PC-3 (cell line): ENCODE measurements at regions not wholly inside any gene's neighbourhood (a gene's known extent, or its start where the extent isn't known, plus 50 kb on each side); places are given as distances from the start of the nearest gene placed in this dataset.
A peak's percentile ranks its signal among the peaks of the same experiment; 100 is the strongest.

Source experiments
- ATAC-seq: fragments of 200-7000 bp; cut with Tn5 transposase; 2 replicates; pipeline ENCODE4 v1.9.1; 2020; ENCODE audit warnings: mild to moderate bottlenecking, moderate library complexity
- BruUV-seq: library from RNA; stranded (reverse); fragments of 400-500 nt; replicated peaks from 2 replicates; lab custom pipeline; 2021; lab: Mats Ljungman, UMichigan
- CTCF ChIA-PET: fragments of 300-600 bp; sonication (Branson Sonifier 250); formaldehyde crosslinking; loops from one replicate; lab custom pipeline; 2022; ENCODE audit warnings: antibody characterized with exemption; lab: Charles Lee
- POLR2A ChIA-PET: fragments of 300-600 bp; sonication (Branson Sonifier 250); formaldehyde crosslinking; loops from one replicate; lab custom pipeline; 2022; ENCODE audit warnings: antibody characterized with exemption; ENCODE audit not compliant: unreplicated experiment; lab: Charles Lee
- DNase-seq: peaks from one replicate; pipeline ENCODE4 v3.0.0-alpha.2; 2015
- H2AFZ ChIP-seq: fragments of 300-600 bp; sonication (generic); 2 replicates; pipeline ENCODE4 v1.6.0; 2016; ENCODE audit warnings: antibody characterized with exemption, low read length
- H3F3A ChIP-seq: fragments of 300-600 bp; sonication (generic); one replicate; pipeline ENCODE4 v1.6.0; 2017; ENCODE audit warnings: antibody characterized with exemption, low read length, control low read depth, mild to moderate bottlenecking; ENCODE audit not compliant: unreplicated experiment
- H3K27ac ChIP-seq: fragments of 300-600 bp; sonication (generic); 2 replicates; pipeline ENCODE4 v1.5.1; 2016; ENCODE audit warnings: mild to moderate bottlenecking, low read length
- H3K27me3 ChIP-seq: fragments of 300-600 bp; sonication (generic); 2 replicates; pipeline ENCODE4 v1.6.1; 2016; ENCODE audit warnings: low read length, mixed read lengths
- H3K36me3 ChIP-seq: fragments of 300-600 bp; sonication (generic); 2 replicates; pipeline ENCODE4 v1.6.1; 2016; ENCODE audit warnings: low read depth, mixed run types, low read length, mixed read lengths
- H3K4me1 ChIP-seq: fragments of 300-600 bp; sonication (generic); 2 replicates; pipeline ENCODE4 v1.5.1; 2016; ENCODE audit warnings: low read length; ENCODE audit not compliant: insufficient read depth
- H3K4me2 ChIP-seq: fragments of 300-600 bp; sonication (generic); 2 replicates; pipeline ENCODE4 v1.6.0; 2016; ENCODE audit warnings: low read length
- H3K4me3 ChIP-seq: fragments of 300-600 bp; sonication (generic); 2 replicates; pipeline ENCODE4 v1.5.1; 2016; ENCODE audit warnings: mild to moderate bottlenecking, low read length, mixed read lengths
- H3K79me2 ChIP-seq: fragments of 300-600 bp; sonication (generic); 2 replicates; pipeline ENCODE4 v1.6.1; 2017; ENCODE audit warnings: low read length, mixed read lengths
- H3K9ac ChIP-seq: fragments of 300-600 bp; sonication (generic); 2 replicates; pipeline ENCODE4 v1.6.0; 2016; ENCODE audit warnings: mild to moderate bottlenecking, low read length
- H3K9me2 ChIP-seq: fragments of 300-600 bp; sonication (generic); replicated peaks from 2 replicates; pipeline ENCODE4 v1.6.1; 2016; ENCODE audit warnings: mixed run types, low read length, mixed read lengths
- H3K9me3 ChIP-seq: fragments of 300-600 bp; sonication (generic); 2 replicates; pipeline ENCODE4 v1.6.1; 2016; ENCODE audit warnings: low read length, mixed read lengths
- H4K20me1 ChIP-seq: fragments of 300-600 bp; sonication (generic); 2 replicates; pipeline ENCODE4 v1.6.1; 2016; ENCODE audit warnings: low read length, mixed read lengths
- EZH2 ChIP-seq: fragments of 300-600 bp; sonication (generic); IDR thresholded peaks from one replicate; pipeline ENCODE4 v1.6.1; 2017; ENCODE audit warnings: antibody characterized with exemption, mild to moderate bottlenecking, low read length; ENCODE audit not compliant: unreplicated experiment
- EZH2phosphoT487 ChIP-seq: fragments of 300-600 bp; sonication (generic); IDR thresholded peaks from 2 replicates; pipeline ENCODE4 v1.6.1; 2018; ENCODE audit warnings: mild to moderate bottlenecking, antibody characterized with exemption, low read length, borderline replicate concordance
- intact Hi-C: fragments of 100-400 bp; cut with micrococcal nuclease; formaldehyde crosslinking; loops from 2 replicates; pipeline ENCODE4 v1.9.0; 2023
- TF ChIP-seq, protein P1 (sequence below): fragments of 300-600 bp; sonication (generic); conservative IDR thresholded peaks from 2 replicates; pipeline ENCODE4 v1.5.1; 2017; ENCODE audit warnings: antibody characterized with exemption, low read depth, mild to moderate bottlenecking, low read length

DNA sequence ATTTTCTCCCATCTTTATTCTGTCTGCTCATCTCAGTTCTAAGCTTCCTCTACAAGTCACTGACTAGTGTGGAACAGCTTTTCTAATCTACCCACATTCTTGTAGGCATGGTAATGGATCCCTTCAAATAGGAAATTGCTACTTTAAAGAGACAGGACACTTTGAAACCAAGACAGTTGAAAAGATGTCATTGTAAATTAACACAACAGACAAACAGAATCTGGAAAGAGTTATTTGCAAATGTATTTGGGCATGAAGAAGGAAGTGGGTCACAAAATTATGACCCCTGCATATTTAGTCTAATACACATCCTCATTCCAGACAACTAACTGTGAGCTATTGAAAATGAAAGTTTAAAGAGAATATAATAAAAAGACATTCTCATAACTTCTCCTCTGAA lies 298.2 kb upstream of the MARCKS start:
- H3K4me3 ChIP-seq = no peak overlapping the region
- intact Hi-C loops = no loop called here
- DNase-seq = peak; percentile 23
- H3F3A ChIP-seq = no peaks in the 10 kb centered on the region
- no peaks in the 10 kb centered on the region for H3K36me3 ChIP-seq
- no TSS peak for BruUV-seq
- no peak for ATAC-seq
- H3K9me3 ChIP-seq = no peaks in the 10 kb centered on the region
- POLR2A ChIA-PET = interaction anchor here (0.6 kb wide), 1 partner anchor 18 kb away, joined by 3 read pairs; no protein-coding TSS in a partner anchor
- no peaks in the 10 kb centered on the region for H4K20me1 ChIP-seq
- no peak overlapping the region for H3K27ac ChIP-seq
- H3K4me1 ChIP-seq = peaks cover 30% of the 10 kb centered on the region
- no peaks in the 10 kb centered on the region for H3K9me2 ChIP-seq
- TF ChIP-seq, protein P1, sequence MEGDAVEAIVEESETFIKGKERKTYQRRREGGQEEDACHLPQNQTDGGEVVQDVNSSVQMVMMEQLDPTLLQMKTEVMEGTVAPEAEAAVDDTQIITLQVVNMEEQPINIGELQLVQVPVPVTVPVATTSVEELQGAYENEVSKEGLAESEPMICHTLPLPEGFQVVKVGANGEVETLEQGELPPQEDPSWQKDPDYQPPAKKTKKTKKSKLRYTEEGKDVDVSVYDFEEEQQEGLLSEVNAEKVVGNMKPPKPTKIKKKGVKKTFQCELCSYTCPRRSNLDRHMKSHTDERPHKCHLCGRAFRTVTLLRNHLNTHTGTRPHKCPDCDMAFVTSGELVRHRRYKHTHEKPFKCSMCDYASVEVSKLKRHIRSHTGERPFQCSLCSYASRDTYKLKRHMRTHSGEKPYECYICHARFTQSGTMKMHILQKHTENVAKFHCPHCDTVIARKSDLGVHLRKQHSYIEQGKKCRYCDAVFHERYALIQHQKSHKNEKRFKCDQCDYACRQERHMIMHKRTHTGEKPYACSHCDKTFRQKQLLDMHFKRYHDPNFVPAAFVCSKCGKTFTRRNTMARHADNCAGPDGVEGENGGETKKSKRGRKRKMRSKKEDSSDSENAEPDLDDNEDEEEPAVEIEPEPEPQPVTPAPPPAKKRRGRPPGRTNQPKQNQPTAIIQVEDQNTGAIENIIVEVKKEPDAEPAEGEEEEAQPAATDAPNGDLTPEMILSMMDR = no peak
- TF ChIP-seq EZH2 (no peak), EZH2phosphoT487 (no peak)
- H3K27me3 ChIP-seq = no peaks in the 10 kb centered on the region
- no peak overlapping the region for H3K9ac ChIP-seq
- no peaks in the 10 kb centered on the region for H3K79me2 ChIP-seq
- CTCF ChIA-PET = no interaction called here
- peak overlapping the region; percentile 40; the same call in 1 of the 2 replicates for H3K4me2 ChIP-seq
- 0 out of 2 replicates have a peak overlapping the region, but pooled peaks have one; percentile 26 for H2AFZ ChIP-seq

DNA sequence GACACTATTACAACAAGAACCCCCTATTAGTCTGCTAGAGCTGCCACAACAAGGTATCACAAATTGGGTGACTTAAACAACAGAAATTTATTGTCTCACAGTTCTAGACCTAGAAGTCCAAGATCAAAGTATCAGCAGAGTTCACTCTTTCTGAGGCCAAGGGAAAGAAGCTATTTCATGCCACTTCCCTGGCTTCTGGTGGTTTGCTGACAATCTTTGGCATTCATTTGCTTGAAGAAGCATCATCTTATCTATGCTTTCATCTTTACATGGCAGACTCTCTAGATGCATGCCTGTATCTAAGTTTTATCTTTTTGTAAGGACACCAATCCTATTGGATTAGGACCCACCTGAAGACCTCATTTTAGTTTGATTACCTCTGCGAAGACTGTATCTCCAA lies 296.8 kb upstream of the MARCKS start:
- Histone ChIP-seq H3K79me2 (no peaks in the 10 kb centered on the region), H3F3A (no peaks in the 10 kb centered on the region), H3K27ac (peak overlapping the region; percentile 49), H3K27me3 (no peaks in the 10 kb centered on the region), H3K9me2 (no peaks in the 10 kb centered on the region), H3K36me3 (no peaks in the 10 kb centered on the region), H4K20me1 (no peaks in the 10 kb centered on the region), H3K9ac (no peak overlapping the region), H3K4me3 (no peak overlapping the region), H3K4me2 (peak overlapping the region; percentile 17; the same call in 1 of the 2 replicates), H3K9me3 (no peaks in the 10 kb centered on the region), H3K4me1 (peaks cover 30% of the 10 kb centered on the region), H2AFZ (no peak overlapping the region)
- ATAC-seq (no peak), DNase-seq (no peak)
- ChIA-PET POLR2A (no interaction called here), CTCF (interaction anchor here (0.6 kb wide), 1 partner anchor 367 kb away, joined by 3 read pairs; no protein-coding TSS in a partner anchor)
- BruUV-seq = no TSS peak
- TF ChIP-seq, protein P1 = no peak
- TF ChIP-seq EZH2 = no peak
- intact Hi-C loops = loop anchor here (5.0 to 10.0 kb wide), 2 partner anchors 148 to 294 kb away; partner anchors contain the start of gene MARCKS

DNA sequence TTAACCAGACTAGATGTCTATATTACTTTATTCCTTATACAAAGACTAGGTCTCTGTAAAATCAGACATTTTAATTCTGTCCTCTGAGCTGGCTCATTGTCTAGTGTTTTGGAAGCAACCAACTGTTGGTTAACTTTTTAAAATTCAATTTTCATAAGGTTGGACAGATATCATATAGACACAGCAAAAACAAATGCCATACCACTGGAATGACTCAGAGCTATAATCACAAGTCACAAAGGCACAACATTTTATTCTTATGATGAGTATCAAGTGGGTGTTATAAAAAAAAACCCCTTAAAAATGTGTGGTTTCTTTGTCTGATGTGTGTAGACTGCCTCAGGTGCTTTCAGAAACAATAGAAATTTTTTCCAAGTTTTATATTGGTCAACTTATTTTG lies 296.2 kb upstream of the MARCKS start:
- DNase-seq (peak; percentile 81), ATAC-seq (peak; percentile 89)
- TF ChIP-seq EZH2 (no peak), EZH2phosphoT487 (no peak)
- TF ChIP-seq, protein P1 = no peak
- Histone ChIP-seq H3F3A (no peaks in the 10 kb centered on the region), H3K27ac (peak overlapping the region; percentile 49), H3K4me1 (peaks cover 30% of the 10 kb centered on the region), H2AFZ (no peak overlapping the region), H4K20me1 (no peaks in the 10 kb centered on the region), H3K9me3 (no peaks in the 10 kb centered on the region), H3K9ac (no peak overlapping the region), H3K4me3 (no peak overlapping the region), H3K27me3 (no peaks in the 10 kb centered on the region), H3K79me2 (no peaks in the 10 kb centered on the region), H3K4me2 (peak overlapping the region; percentile 17; the same call in 1 of the 2 replicates), H3K36me3 (no peaks in the 10 kb centered on the region), H3K9me2 (no peaks in the 10 kb centered on the region)
- BruUV-seq = no TSS peak
- POLR2A ChIA-PET = no interaction called here
- intact Hi-C loops = loop anchor here (5.0 to 10.0 kb wide), 2 partner anchors 149 to 294 kb away; partner anchors contain the start of gene MARCKS
- CTCF ChIA-PET = interaction anchor here (0.6 kb wide), 1 partner anchor 368 kb away, joined by 3 read pairs; no protein-coding TSS in a partner anchor
